Neuron (in vitro differentiated cells): ENCODE measurements at regions not wholly inside any gene's neighbourhood (a gene's known extent, or its start where the extent isn't known, plus 50 kb on each side); places are given as distances from the start of the nearest gene placed in this dataset.

ENCODE experiments used
- H2AFZ ChIP-seq: one replicate; pipeline ENCODE4 v1.6.1; 2013; ENCODE audit warnings: low read depth, mild to moderate bottlenecking, inconsistent platforms, low read length, moderate library complexity
- H3K27me3 ChIP-seq: one replicate; pipeline ENCODE4 v1.6.1; 2013; ENCODE audit warnings: low read length; ENCODE audit not compliant: insufficient read depth
- H3K36me3 ChIP-seq: one replicate; pipeline ENCODE4 v1.6.1; 2013; ENCODE audit warnings: low read length; ENCODE audit not compliant: insufficient read depth
- H3K4me1 ChIP-seq: one replicate; pipeline ENCODE4 v1.6.1; 2013; ENCODE audit warnings: low read length; ENCODE audit not compliant: insufficient read depth
- H3K4me3 ChIP-seq: 2 replicates; pipeline ENCODE4 v1.5.1; 2013; ENCODE audit warnings: mild to moderate bottlenecking, low read length, moderate library complexity
- H3K9me3 ChIP-seq: one replicate; pipeline ENCODE4 v1.6.1; 2013; ENCODE audit warnings: low read length

- Histone ChIP-seq H3K4me1 (no peaks in the 10 kb centered on the region), H3K9me3 (no peaks in the 10 kb centered on the region), H3K4me3 (no peak overlapping the region), H2AFZ (no peak overlapping the region), H3K27me3 (no peaks in the 10 kb centered on the region), H3K36me3 (peaks cover 16% of the 10 kb centered on the region)
Measured at GRCh38 chr12:124441443-124442194, 125.8 kb downstream of the NCOR2 start.

- no peaks in the 10 kb centered on the region for H3K27me3 ChIP-seq
- H3K36me3 ChIP-seq: peaks cover 14% of the 10 kb centered on the region
- H3K9me3 ChIP-seq: no peaks in the 10 kb centered on the region
- no peak overlapping the region for H2AFZ ChIP-seq
- no peak overlapping the region for H3K4me3 ChIP-seq
- H3K4me1 ChIP-seq: no peaks in the 10 kb centered on the region
Measured at GRCh38 chr12:124440841-124441381, 126.5 kb downstream of the NCOR2 start.

- Histone ChIP-seq H3K36me3 (peaks cover 12% of the 10 kb centered on the region), H2AFZ (no peak overlapping the region), H3K9me3 (no peaks in the 10 kb centered on the region), H3K4me3 (no peak overlapping the region), H3K4me1 (peaks cover 1% of the 10 kb centered on the region), H3K27me3 (no peaks in the 10 kb centered on the region)
Measured at GRCh38 chr12:124440031-124440626, 127.3 kb downstream of the NCOR2 start.

DNA sequence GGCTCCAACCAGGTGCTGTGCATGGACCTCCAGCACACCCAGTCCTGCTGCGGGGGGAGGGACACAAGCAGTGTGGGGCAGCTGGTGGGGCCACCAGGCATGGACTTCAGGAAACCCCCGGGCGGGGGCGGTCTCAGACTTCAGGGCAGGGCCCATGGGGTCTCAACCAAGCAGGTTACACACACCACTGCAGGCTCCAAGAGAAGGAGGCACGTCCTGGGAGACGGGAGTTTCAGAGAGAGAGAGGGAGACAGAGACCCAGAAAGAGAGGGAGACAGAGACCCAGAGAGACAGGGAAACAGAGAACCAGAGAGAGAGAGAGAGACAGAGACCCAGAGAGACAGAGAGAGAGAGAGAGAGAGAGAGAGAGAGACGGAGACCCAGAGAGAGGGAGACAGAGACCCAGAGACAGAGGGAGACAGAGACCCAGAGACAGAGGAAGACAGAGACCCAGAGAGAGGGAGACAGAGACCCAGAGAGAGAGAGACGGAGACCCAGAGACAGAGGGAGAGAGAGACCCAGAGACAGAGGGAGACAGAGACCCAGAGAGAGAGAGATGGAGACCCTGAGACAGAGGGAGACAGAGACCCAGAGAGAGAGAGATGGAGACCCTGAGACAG lies 128.9 kb downstream of the NCOR2 start:
- no peaks in the 10 kb centered on the region for H3K27me3 ChIP-seq
- H3K9me3 ChIP-seq: no peaks in the 10 kb centered on the region
- no peak overlapping the region for H2AFZ ChIP-seq
- H3K4me3 ChIP-seq: no peak overlapping the region
- H3K4me1 ChIP-seq: peaks cover 16% of the 10 kb centered on the region
- peaks cover 7% of the 10 kb centered on the region for H3K36me3 ChIP-seq

DNA sequence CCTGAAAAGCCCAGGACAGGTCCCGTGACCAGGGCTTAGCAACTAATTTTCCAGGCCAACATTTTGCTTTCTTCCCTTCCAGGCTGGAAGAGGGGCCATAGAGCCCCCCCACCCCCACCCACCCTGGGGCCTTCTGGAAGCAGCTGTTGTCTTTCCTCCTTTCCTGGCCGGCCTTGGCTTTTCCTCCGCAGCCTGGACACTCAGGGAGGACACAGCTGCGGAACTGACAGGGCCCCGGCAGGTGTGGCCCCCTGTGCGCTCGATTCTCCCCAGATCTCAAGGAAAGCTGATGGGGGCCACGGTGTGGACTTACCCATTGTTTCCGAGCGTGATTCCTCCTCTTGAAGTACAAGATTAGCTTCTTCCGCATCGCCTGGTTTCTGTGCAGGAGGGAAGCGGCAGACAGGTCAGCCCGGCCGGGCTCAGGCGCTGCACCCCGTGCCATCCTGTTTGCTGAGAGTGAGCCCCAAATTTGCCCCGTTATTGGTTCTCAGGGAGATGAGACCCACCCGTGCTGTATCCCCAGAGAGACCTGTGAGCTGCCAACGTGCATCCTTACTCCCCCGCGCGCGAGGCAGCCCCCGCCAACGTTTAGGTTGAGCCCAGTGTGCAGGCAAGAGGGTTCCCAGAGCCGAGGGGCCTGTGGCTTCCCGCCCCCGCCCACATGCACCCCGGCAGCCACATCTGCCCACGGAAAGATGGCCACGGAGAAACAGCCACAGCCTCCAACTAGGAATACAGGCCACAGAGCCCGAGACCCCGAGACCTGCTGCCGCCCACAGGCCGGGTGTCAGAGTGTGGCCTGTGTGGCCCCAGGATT lies 129.6 kb downstream of the NCOR2 start:
- H3K36me3 ChIP-seq: peaks cover 3% of the 10 kb centered on the region

DNA sequence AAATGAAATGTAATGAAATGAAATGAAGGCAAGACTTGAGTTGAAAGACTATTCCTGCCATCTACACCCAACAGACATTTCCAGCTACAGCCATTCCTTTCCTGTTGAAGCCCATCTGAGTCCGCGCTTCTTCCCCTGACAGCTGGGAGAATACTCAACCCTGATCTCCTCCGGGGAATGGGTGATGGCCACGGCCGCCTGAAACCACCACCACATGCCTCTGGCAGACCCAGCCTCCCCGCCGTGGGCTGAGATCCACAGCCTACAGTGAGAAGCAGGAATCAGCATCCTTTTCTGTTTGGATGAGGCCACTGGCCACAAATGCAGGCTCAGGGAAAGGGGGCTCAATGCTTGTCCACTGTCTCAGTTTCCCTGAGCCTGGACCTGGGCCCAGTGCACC lies 130.3 kb downstream of the NCOR2 start:
- Histone ChIP-seq H2AFZ (no peak overlapping the region), H3K4me1 (peaks cover 24% of the 10 kb centered on the region), H3K27me3 (no peaks in the 10 kb centered on the region), H3K9me3 (no peaks in the 10 kb centered on the region), H3K36me3 (no peaks in the 10 kb centered on the region), H3K4me3 (no peak overlapping the region)

More for the DNA sequence above, 129.6 kb downstream of the NCOR2 start:
- Histone ChIP-seq H3K9me3 (no peaks in the 10 kb centered on the region), H3K4me1 (peaks cover 24% of the 10 kb centered on the region), H3K4me3 (no peak overlapping the region), H2AFZ (no peak overlapping the region), H3K27me3 (no peaks in the 10 kb centered on the region)

GRCh38 chr12:124436366-124436765 lies 131.0 kb downstream of the NCOR2 start:
- H3K4me1 ChIP-seq: peaks cover 24% of the 10 kb centered on the region
- H3K9me3 ChIP-seq: no peaks in the 10 kb centered on the region
- no peaks in the 10 kb centered on the region for H3K27me3 ChIP-seq
- H3K36me3 ChIP-seq: no peaks in the 10 kb centered on the region
- H2AFZ ChIP-seq: no peak overlapping the region
- H3K4me3 ChIP-seq: no peak overlapping the region

DNA sequence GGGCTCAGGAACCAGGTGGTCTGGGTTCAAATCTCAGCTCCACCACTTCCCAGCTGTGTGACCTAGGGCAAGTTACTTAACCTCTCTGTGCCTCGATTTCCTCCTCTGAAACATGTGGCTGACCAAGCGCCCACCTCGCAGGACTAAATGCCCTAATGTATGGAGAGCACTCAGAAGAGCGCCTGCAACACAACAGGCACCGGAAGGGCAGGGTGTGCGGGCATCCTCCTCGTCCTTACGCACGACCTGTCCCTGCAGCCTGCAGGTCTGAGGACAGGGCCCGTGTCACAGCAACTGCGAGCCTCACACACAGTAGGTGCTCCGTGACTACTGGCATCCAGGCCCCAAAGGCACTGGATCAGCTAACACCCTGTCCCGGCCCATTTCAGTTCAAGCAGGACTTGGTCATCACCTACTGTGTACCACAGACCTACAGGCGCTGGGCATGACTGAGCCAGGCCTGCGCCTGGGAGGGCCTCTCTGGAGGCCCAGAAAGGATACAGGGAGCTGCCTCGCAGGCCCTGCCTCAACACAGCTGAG lies 131.5 kb downstream of the NCOR2 start:
- Histone ChIP-seq H3K27me3 (no peaks in the 10 kb centered on the region), H3K4me1 (peaks cover 24% of the 10 kb centered on the region), H3K36me3 (no peaks in the 10 kb centered on the region), H2AFZ (no peak overlapping the region), H3K9me3 (no peaks in the 10 kb centered on the region), H3K4me3 (no peak overlapping the region)

DNA sequence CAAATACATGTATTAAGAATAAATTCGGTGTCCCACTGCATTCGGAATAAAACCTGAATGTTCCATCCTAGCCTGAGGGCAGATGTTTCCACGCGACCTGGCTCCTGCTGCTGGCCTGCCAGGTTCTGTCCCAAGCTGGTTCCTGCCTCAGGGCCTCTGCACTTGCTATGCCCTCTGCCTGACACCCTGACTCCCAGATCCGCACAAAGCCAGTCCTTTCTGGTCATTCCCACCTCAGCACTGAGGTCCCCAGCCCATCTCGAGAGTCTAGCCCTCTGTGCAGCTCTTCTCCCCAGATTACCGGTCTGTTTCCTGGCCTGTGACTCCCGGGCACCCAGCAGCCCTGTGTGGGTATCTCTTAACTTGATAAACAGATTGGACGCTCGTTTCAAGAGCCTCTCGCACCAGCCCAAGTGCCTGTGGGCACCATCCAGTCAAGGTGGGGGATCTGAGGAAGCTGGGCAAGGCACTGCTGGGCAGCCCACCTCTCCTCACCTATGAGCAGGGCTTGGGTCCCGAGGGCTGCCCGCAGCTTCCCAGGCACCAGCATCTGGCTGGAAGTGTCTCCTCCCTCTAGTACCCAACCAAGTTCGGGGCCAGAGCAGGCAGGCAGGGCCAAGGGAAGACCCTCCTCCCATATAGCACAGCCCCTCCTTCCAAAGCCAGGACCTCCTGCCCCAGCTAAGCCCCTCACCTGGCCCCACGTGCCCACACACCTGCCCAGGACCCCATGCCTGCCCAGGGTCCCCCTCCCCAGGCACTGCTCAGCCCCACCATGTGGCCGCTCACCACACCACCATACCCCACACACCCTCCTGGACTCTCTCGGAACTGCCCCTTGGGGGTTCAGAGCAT lies 132.2 kb downstream of the NCOR2 start:
- no peaks in the 10 kb centered on the region for H3K9me3 ChIP-seq
- H3K36me3 ChIP-seq: peaks cover 2% of the 10 kb centered on the region
- H2AFZ ChIP-seq: no peak overlapping the region
- no peak overlapping the region for H3K4me3 ChIP-seq
- H3K27me3 ChIP-seq: no peaks in the 10 kb centered on the region
- H3K4me1 ChIP-seq: peaks cover 24% of the 10 kb centered on the region

- H3K27me3 ChIP-seq: no peaks in the 10 kb centered on the region
- no peak overlapping the region for H3K4me3 ChIP-seq
- no peaks in the 10 kb centered on the region for H3K9me3 ChIP-seq
- no peak overlapping the region for H2AFZ ChIP-seq
- peaks cover 7% of the 10 kb centered on the region for H3K36me3 ChIP-seq
- peaks cover 24% of the 10 kb centered on the region for H3K4me1 ChIP-seq
Measured at GRCh38 chr12:124434354-124434753, 133.1 kb downstream of the NCOR2 start.

GRCh38 chr12:124433879-124434278 lies 133.5 kb downstream of the NCOR2 start:
- no peaks in the 10 kb centered on the region for H3K27me3 ChIP-seq
- peaks cover 28% of the 10 kb centered on the region for H3K4me1 ChIP-seq
- H3K9me3 ChIP-seq: no peaks in the 10 kb centered on the region
- no peak overlapping the region for H3K4me3 ChIP-seq
- H2AFZ ChIP-seq: no peak overlapping the region
- H3K36me3 ChIP-seq: peaks cover 7% of the 10 kb centered on the region
